ENCODE measurements at regions not wholly inside any gene's neighbourhood (a gene's known extent, or its start where the extent isn't known, plus 50 kb on each side); places are given as distances from the start of the nearest gene placed in this dataset.

DNA sequence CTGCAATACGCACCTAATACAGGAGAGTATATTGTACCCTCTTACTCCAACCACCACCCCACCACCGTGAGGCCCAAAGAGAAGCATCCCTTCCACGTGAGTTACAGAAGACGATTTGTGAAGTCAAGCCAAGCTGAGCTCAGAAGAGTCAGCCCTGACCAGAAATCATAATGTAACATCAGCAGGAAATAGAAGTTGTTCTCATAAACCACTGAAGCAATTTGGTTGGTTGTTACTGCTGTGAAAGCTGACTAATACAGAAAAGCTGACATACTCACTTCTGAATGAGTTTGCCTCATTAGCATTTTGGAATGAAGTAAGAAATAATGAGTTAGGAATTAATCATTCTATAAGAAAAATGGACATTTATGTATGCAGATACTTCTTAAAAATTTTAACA is 749.4 kb upstream of the SLC10A2 start:
- H3K4me3 ChIP-seq (ENCODE audit: low read depth, low read length), result no peak overlapping the region
- TF ChIP-seq, protein P1, sequence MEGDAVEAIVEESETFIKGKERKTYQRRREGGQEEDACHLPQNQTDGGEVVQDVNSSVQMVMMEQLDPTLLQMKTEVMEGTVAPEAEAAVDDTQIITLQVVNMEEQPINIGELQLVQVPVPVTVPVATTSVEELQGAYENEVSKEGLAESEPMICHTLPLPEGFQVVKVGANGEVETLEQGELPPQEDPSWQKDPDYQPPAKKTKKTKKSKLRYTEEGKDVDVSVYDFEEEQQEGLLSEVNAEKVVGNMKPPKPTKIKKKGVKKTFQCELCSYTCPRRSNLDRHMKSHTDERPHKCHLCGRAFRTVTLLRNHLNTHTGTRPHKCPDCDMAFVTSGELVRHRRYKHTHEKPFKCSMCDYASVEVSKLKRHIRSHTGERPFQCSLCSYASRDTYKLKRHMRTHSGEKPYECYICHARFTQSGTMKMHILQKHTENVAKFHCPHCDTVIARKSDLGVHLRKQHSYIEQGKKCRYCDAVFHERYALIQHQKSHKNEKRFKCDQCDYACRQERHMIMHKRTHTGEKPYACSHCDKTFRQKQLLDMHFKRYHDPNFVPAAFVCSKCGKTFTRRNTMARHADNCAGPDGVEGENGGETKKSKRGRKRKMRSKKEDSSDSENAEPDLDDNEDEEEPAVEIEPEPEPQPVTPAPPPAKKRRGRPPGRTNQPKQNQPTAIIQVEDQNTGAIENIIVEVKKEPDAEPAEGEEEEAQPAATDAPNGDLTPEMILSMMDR (IDR thresholded peaks at IDR 0.05; ENCODE audit: insufficient read depth, low read depth, low read length), result no peak
- POLR2A ChIA-PET, result no interaction called here
- H3K36me3 ChIP-seq (ENCODE audit: control insufficient read depth, insufficient read depth, low read length), result no peaks in the 10 kb centered on the region
- CTCF ChIA-PET, result no interaction called here
- DNase-seq (ENCODE audit: low read depth), result no peak
- H3K27me3 ChIP-seq (ENCODE audit: control insufficient read depth, insufficient read depth, low read length), result no peaks in the 10 kb centered on the region

- CTCF ChIA-PET, result no interaction called here
- H3K4me3 ChIP-seq (ENCODE audit: low read depth, low read length), result no peak overlapping the region
- POLR2A ChIA-PET, result no interaction called here
- no peak for DNase-seq (ENCODE audit: low read depth)
- H3K36me3 ChIP-seq (ENCODE audit: control insufficient read depth, insufficient read depth, low read length), result no peaks in the 10 kb centered on the region
- TF ChIP-seq, protein P1 (IDR thresholded peaks at IDR 0.05; ENCODE audit: insufficient read depth, low read depth, low read length), result no peak
- H3K27me3 ChIP-seq (ENCODE audit: control insufficient read depth, insufficient read depth, low read length), result no peaks in the 10 kb centered on the region
Observed at GRCh38 chr13:103812971-103813370, 746.8 kb upstream of the SLC10A2 start.

DNA sequence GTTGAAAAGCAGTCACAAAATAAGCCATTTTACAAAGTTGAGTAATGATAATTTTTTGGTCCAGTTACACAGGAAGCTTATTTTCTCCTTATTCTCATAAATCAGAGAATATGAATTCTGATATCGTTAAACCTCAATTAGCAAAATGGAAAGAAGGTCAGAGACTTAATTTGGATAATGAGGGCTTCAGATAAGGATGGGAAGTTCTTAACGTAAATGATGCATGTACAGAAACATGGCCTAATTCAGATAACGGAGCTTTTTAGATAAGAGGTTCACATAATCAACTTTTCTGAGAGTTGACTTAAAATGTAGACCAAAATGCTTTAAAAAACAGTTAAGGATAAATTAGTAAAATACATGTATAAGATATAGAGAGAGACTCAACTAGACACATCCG is 746.3 kb upstream of the SLC10A2 start:
- ChIA-PET POLR2A (no interaction called here), CTCF (no interaction called here)
- Histone ChIP-seq H3K4me3 (ENCODE audit: low read depth, low read length) (no peak overlapping the region), H3K27me3 (ENCODE audit: control insufficient read depth, insufficient read depth, low read length) (no peaks in the 10 kb centered on the region), H3K36me3 (ENCODE audit: control insufficient read depth, insufficient read depth, low read length) (no peaks in the 10 kb centered on the region)
- TF ChIP-seq, protein P1 (IDR thresholded peaks at IDR 0.05; ENCODE audit: insufficient read depth, low read depth, low read length), result no peak
- DNase-seq (ENCODE audit: low read depth), result no peak

DNA sequence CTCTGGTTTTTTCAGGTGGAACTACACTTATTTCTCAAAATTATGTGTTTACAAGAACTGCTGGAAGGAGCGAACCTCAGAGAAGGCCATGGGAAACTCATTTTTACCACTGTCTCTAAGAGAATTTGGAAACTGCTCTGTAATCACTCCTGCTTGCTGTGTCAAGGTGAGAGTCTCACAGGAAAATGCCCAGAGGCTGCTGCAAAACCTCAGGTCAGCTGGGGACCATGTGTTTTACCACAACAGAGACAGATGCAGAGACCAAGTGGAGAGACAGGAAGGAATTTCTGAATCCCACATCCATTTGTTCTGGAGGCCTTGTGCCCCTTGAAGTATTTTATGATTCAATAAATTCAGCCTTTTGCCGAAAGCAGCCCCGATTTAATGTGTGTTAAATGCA is 743.8 kb upstream of the SLC10A2 start:
- no peak for DNase-seq (ENCODE audit: low read depth)
- no peak overlapping the region for H3K4me3 ChIP-seq (ENCODE audit: low read depth, low read length)
- H3K36me3 ChIP-seq (ENCODE audit: control insufficient read depth, insufficient read depth, low read length), result no peaks in the 10 kb centered on the region
- TF ChIP-seq, protein P1 (IDR thresholded peaks at IDR 0.05; ENCODE audit: insufficient read depth, low read depth, low read length), result no peak
- CTCF ChIA-PET, result interaction anchor here (1.1 kb wide), 1 partner anchor 11 kb away, joined by 4 read pairs; no protein-coding TSS in a partner anchor
- POLR2A ChIA-PET, result no interaction called here
- H3K27me3 ChIP-seq (ENCODE audit: control insufficient read depth, insufficient read depth, low read length), result no peaks in the 10 kb centered on the region

GRCh38 chr13:103805771-103806170 is 739.6 kb upstream of the SLC10A2 start:
- CTCF ChIA-PET, result no interaction called here
- no peak for DNase-seq (ENCODE audit: low read depth)
- TF ChIP-seq, protein P1 (IDR thresholded peaks at IDR 0.05; ENCODE audit: insufficient read depth, low read depth, low read length), result no peak
- POLR2A ChIA-PET, result no interaction called here
- no peaks in the 10 kb centered on the region for H3K27me3 ChIP-seq (ENCODE audit: control insufficient read depth, insufficient read depth, low read length)
- no peaks in the 10 kb centered on the region for H3K36me3 ChIP-seq (ENCODE audit: control insufficient read depth, insufficient read depth, low read length)
- H3K4me3 ChIP-seq (ENCODE audit: low read depth, low read length), result no peak overlapping the region

Measured in BJ (cell line).